ENCODE measurements at regions not wholly inside any gene's neighbourhood (a gene's known extent, or its start where the extent isn't known, plus 50 kb on each side); places are given as distances from the start of the nearest gene placed in this dataset.

- Histone ChIP-seq H2AFZ (ENCODE audit: control insufficient read depth, low read length) (no peak overlapping the region), H3K36me3 (ENCODE audit: control insufficient read depth in 2 of 2, extremely low read depth in 1 of 2, insufficient read depth in 2 of 2, low read length in 2 of 2) (no peaks in the 10 kb centered on the region), H3K9ac (ENCODE audit: control insufficient read depth, extremely low read depth, insufficient read depth, low read length) (no peak overlapping the region), H3K9me1 (ENCODE audit: control insufficient read depth, extremely low read depth, insufficient read depth, low read length) (no peaks in the 10 kb centered on the region), H4K20me1 (ENCODE audit: control insufficient read depth, extremely low read depth, insufficient read depth, low read length) (no peaks in the 10 kb centered on the region), H3K4me2 (ENCODE audit: control insufficient read depth, extremely low read depth, insufficient read depth, low read depth, low read length) (no peak overlapping the region), H3K4me1 (ENCODE audit: control insufficient read depth, extremely low read depth, insufficient read depth, low read length) (no peaks in the 10 kb centered on the region), H3K27ac (ENCODE audit: control insufficient read depth, insufficient read depth, low read length) (no peak overlapping the region), H3K4me3 (ENCODE audit: control insufficient read depth in 2 of 3, extremely low read depth in 1 of 3, insufficient read depth in 2 of 3, low read depth in 1 of 3, low read length in 3 of 3) (no peak overlapping the region), H3K9me3 (ENCODE audit: control insufficient read depth, low read depth, low read length) (no peaks in the 10 kb centered on the region), H3K27me3 (ENCODE audit: control insufficient read depth, extremely low read depth, insufficient read depth, low read length) (no peaks in the 10 kb centered on the region), H3K79me2 (ENCODE audit: control insufficient read depth, insufficient read depth, low read length) (no peaks in the 10 kb centered on the region)
- dilution Hi-C loops (cut with MboI; ENCODE audit: extremely low pct_ligation_motif_present, low sequenced_read_pairs) = no loop called here
- DNase-seq (ENCODE audit: low read depth, low spot score) (no peak), FAIRE-seq (no peak)
- TF ChIP-seq, protein P1, sequence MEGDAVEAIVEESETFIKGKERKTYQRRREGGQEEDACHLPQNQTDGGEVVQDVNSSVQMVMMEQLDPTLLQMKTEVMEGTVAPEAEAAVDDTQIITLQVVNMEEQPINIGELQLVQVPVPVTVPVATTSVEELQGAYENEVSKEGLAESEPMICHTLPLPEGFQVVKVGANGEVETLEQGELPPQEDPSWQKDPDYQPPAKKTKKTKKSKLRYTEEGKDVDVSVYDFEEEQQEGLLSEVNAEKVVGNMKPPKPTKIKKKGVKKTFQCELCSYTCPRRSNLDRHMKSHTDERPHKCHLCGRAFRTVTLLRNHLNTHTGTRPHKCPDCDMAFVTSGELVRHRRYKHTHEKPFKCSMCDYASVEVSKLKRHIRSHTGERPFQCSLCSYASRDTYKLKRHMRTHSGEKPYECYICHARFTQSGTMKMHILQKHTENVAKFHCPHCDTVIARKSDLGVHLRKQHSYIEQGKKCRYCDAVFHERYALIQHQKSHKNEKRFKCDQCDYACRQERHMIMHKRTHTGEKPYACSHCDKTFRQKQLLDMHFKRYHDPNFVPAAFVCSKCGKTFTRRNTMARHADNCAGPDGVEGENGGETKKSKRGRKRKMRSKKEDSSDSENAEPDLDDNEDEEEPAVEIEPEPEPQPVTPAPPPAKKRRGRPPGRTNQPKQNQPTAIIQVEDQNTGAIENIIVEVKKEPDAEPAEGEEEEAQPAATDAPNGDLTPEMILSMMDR (optimal IDR thresholded peaks at IDR 0.05 in 1 of 3, IDR thresholded peaks at IDR 0.05 in 1 of 3, conservative IDR thresholded peaks at IDR 0.05 in 1 of 3; ENCODE audit: extremely low read depth in 1 of 3, insufficient read depth in 2 of 3, low read length in 3 of 3) = no peak
- TF ChIP-seq EZH2 (IDR thresholded peaks at IDR 0.05; ENCODE audit: low read length) = no peak
Observed at GRCh38 chr9:80144856-80145255, 573.1 kb downstream of the TLE4 start.

- Histone ChIP-seq H4K20me1 (ENCODE audit: control insufficient read depth, extremely low read depth, insufficient read depth, low read length) (no peaks in the 10 kb centered on the region), H3K27ac (ENCODE audit: control insufficient read depth, insufficient read depth, low read length) (no peak overlapping the region), H3K36me3 (ENCODE audit: control insufficient read depth in 2 of 2, extremely low read depth in 1 of 2, insufficient read depth in 2 of 2, low read length in 2 of 2) (no peaks in the 10 kb centered on the region), H3K9me3 (ENCODE audit: control insufficient read depth, low read depth, low read length) (no peaks in the 10 kb centered on the region), H3K27me3 (ENCODE audit: control insufficient read depth, extremely low read depth, insufficient read depth, low read length) (no peaks in the 10 kb centered on the region), H3K4me2 (ENCODE audit: control insufficient read depth, extremely low read depth, insufficient read depth, low read depth, low read length) (no peak overlapping the region), H3K4me1 (ENCODE audit: control insufficient read depth, extremely low read depth, insufficient read depth, low read length) (no peaks in the 10 kb centered on the region), H3K79me2 (ENCODE audit: control insufficient read depth, insufficient read depth, low read length) (no peaks in the 10 kb centered on the region), H3K9ac (ENCODE audit: control insufficient read depth, extremely low read depth, insufficient read depth, low read length) (no peak overlapping the region), H3K9me1 (ENCODE audit: control insufficient read depth, extremely low read depth, insufficient read depth, low read length) (no peaks in the 10 kb centered on the region), H2AFZ (ENCODE audit: control insufficient read depth, low read length) (no peak overlapping the region), H3K4me3 (ENCODE audit: control insufficient read depth in 2 of 3, extremely low read depth in 1 of 3, insufficient read depth in 2 of 3, low read depth in 1 of 3, low read length in 3 of 3) (no peak overlapping the region)
- no peak for DNase-seq (ENCODE audit: low read depth, low spot score)
- dilution Hi-C loops (cut with MboI; ENCODE audit: extremely low pct_ligation_motif_present, low sequenced_read_pairs) = no loop called here
- TF ChIP-seq EZH2 (IDR thresholded peaks at IDR 0.05; ENCODE audit: low read length) = no peak
- TF ChIP-seq, protein P1 (optimal IDR thresholded peaks at IDR 0.05 in 1 of 3, IDR thresholded peaks at IDR 0.05 in 1 of 3, conservative IDR thresholded peaks at IDR 0.05 in 1 of 3; ENCODE audit: extremely low read depth in 1 of 3, insufficient read depth in 2 of 3, low read length in 3 of 3) = no peak
- no peak for FAIRE-seq
Observed at GRCh38 chr9:80144406-80144805, 572.6 kb downstream of the TLE4 start.
